ENCODE measurements at regions not wholly inside any gene's neighbourhood (a gene's known extent, or its start where the extent isn't known, plus 50 kb on each side); places are given as distances from the start of the nearest gene placed in this dataset.

GRCh38 chr6:164415832-164416563, 893.4 kb downstream of the C6orf118 start:
- no peak for DNase-seq
- BruUV-seq (replicated peaks), result no TSS peak
- peaks cover 10% of the 10 kb centered on the region for H3K9me3 Mint-ChIP-seq (ENCODE audit: low read depth, unreplicated experiment)
- H3K36me3 Mint-ChIP-seq (ENCODE audit: insufficient read depth, unreplicated experiment), result no peaks in the 10 kb centered on the region
- CTCF ChIA-PET, result no interaction called here
- intact Hi-C loops (cut with micrococcal nuclease; ENCODE audit: unreplicated experiment), result no loop called here
- H3K27ac Mint-ChIP-seq (ENCODE audit: unreplicated experiment), result no peak overlapping the region
- no peaks in the 10 kb centered on the region for H3K27me3 Mint-ChIP-seq (ENCODE audit: unreplicated experiment)
- no peaks in the 10 kb centered on the region for H3K4me1 Mint-ChIP-seq (ENCODE audit: low read depth, unreplicated experiment)
- H3K4me3 Mint-ChIP-seq (ENCODE audit: low read depth, unreplicated experiment), result no peak overlapping the region
- TF ChIP-seq CTCF (IDR thresholded peaks at IDR 0.05; ENCODE audit: unreplicated experiment), result no peak

GRCh38 chr6:164414695-164415094, 894.7 kb downstream of the C6orf118 start:
- Mint-ChIP-seq H3K4me3 (ENCODE audit: low read depth, unreplicated experiment) (no peak overlapping the region), H3K36me3 (ENCODE audit: insufficient read depth, unreplicated experiment) (no peaks in the 10 kb centered on the region), H3K27me3 (ENCODE audit: unreplicated experiment) (no peaks in the 10 kb centered on the region), H3K27ac (ENCODE audit: unreplicated experiment) (no peak overlapping the region), H3K9me3 (ENCODE audit: low read depth, unreplicated experiment) (peaks cover 5% of the 10 kb centered on the region), H3K4me1 (ENCODE audit: low read depth, unreplicated experiment) (no peaks in the 10 kb centered on the region)
- TF ChIP-seq CTCF (IDR thresholded peaks at IDR 0.05; ENCODE audit: unreplicated experiment), result no peak
- CTCF ChIA-PET, result no interaction called here
- DNase-seq, result no peak
- no TSS peak for BruUV-seq (replicated peaks)
- intact Hi-C loops (cut with micrococcal nuclease; ENCODE audit: unreplicated experiment), result no loop called here

GRCh38 chr6:164412566-164412965, 896.8 kb downstream of the C6orf118 start:
- Mint-ChIP-seq H3K4me1 (ENCODE audit: low read depth, unreplicated experiment) (no peaks in the 10 kb centered on the region), H3K4me3 (ENCODE audit: low read depth, unreplicated experiment) (no peak overlapping the region), H3K36me3 (ENCODE audit: insufficient read depth, unreplicated experiment) (no peaks in the 10 kb centered on the region), H3K27ac (ENCODE audit: unreplicated experiment) (no peak overlapping the region), H3K9me3 (ENCODE audit: low read depth, unreplicated experiment) (peaks cover 3% of the 10 kb centered on the region), H3K27me3 (ENCODE audit: unreplicated experiment) (no peaks in the 10 kb centered on the region)
- CTCF ChIA-PET, result no interaction called here
- intact Hi-C loops (cut with micrococcal nuclease; ENCODE audit: unreplicated experiment), result no loop called here
- TF ChIP-seq CTCF (IDR thresholded peaks at IDR 0.05; ENCODE audit: unreplicated experiment), result no peak
- no peak for DNase-seq
- BruUV-seq (replicated peaks), result no TSS peak

- no peak for TF ChIP-seq CTCF (IDR thresholded peaks at IDR 0.05; ENCODE audit: unreplicated experiment)
- peaks cover 3% of the 10 kb centered on the region for H3K9me3 Mint-ChIP-seq (ENCODE audit: low read depth, unreplicated experiment)
- no peak overlapping the region for H3K27ac Mint-ChIP-seq (ENCODE audit: unreplicated experiment)
- no peak overlapping the region for H3K4me3 Mint-ChIP-seq (ENCODE audit: low read depth, unreplicated experiment)
- H3K27me3 Mint-ChIP-seq (ENCODE audit: unreplicated experiment), result no peaks in the 10 kb centered on the region
- no peaks in the 10 kb centered on the region for H3K4me1 Mint-ChIP-seq (ENCODE audit: low read depth, unreplicated experiment)
- no peaks in the 10 kb centered on the region for H3K36me3 Mint-ChIP-seq (ENCODE audit: insufficient read depth, unreplicated experiment)
- intact Hi-C loops (cut with micrococcal nuclease; ENCODE audit: unreplicated experiment), result no loop called here
- CTCF ChIA-PET, result no interaction called here
- DNase-seq, result no peak
- no TSS peak for BruUV-seq (replicated peaks)
These were observed 899.4 kb downstream of the C6orf118 start for GRCh38 chr6:164410017-164410416.
